Gastrocnemius medialis (tissue), 4 donors: ENCODE measurements at regions not wholly inside any gene's neighbourhood (a gene's known extent, or its start where the extent isn't known, plus 50 kb on each side); places are given as distances from the start of the nearest gene placed in this dataset.

Source experiments
- POLR2A ChIP-seq, 2 donors: fragments of 450-650 bp; IDR thresholded peaks; one replicate each; pipeline ENCODE4 v1.6.1; 2017; ENCODE audit warnings: antibody characterized with exemption in 2 of 2, mild to moderate bottlenecking in 2 of 2, moderate library complexity in 2 of 2
- TF ChIP-seq, protein P1 (sequence below), 5 experiments: fragments of 450-650 bp in 3 of 5; fragments of 200-600 bp in 2 of 5; sonication (generic) in 2 of 5; IDR thresholded peaks in 4 of 5; conservative IDR thresholded peaks in 1 of 5; 1 replicate in 4 of 5; 2 replicates in 1 of 5; pipeline ENCODE4 v1.5.1; 2016 to 2019; ENCODE audit warnings: antibody characterized with exemption in 5 of 5, mild to moderate bottlenecking in 3 of 5, moderate library complexity in 3 of 5

DNA sequence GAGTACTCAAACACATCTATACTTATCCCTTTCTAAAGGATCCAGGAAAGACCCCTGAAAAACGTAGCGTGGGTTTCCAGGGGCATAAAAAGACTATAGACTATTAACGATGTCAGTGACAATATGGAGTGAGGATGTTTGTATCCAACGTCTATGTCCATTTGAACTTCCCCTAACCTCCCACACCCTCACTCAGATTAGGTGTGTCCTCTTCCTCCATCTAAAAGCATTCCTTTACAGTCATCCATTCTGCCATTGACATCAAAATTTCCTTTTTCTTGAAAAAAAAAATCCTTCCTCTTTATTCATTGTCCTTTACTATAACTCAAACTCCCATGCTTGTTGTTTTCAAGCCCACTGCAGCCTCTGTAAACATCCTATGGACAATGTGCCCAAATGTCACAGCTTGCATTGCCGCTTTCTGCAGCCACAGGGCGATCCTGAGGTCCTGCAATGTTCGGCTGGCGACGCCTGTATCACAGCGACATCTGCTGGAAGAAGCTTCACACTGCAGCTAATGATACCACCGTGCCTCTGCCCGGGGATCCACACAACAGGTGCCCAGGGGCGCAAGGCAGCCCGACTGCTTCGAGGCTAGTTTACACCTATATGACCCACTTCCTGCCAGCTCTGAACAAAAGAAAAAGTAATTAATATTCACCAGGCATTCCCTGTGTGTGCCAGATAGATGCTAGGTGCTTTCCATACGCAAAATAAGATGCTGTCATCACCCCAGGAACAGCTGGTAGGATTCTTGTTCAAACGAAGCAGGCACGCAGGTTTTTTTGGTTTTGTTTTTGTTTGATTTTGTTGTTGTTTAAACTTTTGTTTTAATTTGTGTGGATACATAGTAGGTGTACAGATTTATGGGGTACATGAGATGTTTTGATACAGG is 267.9 kb upstream of the GHITM start:
- TF ChIP-seq, protein P1, sequence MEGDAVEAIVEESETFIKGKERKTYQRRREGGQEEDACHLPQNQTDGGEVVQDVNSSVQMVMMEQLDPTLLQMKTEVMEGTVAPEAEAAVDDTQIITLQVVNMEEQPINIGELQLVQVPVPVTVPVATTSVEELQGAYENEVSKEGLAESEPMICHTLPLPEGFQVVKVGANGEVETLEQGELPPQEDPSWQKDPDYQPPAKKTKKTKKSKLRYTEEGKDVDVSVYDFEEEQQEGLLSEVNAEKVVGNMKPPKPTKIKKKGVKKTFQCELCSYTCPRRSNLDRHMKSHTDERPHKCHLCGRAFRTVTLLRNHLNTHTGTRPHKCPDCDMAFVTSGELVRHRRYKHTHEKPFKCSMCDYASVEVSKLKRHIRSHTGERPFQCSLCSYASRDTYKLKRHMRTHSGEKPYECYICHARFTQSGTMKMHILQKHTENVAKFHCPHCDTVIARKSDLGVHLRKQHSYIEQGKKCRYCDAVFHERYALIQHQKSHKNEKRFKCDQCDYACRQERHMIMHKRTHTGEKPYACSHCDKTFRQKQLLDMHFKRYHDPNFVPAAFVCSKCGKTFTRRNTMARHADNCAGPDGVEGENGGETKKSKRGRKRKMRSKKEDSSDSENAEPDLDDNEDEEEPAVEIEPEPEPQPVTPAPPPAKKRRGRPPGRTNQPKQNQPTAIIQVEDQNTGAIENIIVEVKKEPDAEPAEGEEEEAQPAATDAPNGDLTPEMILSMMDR (IDR thresholded peaks at IDR 0.05 in 4 of 5, conservative IDR thresholded peaks at IDR 0.05 in 1 of 5) = peak; percentile 35 to 76 (median 54)
- no peak for TF ChIP-seq POLR2A (IDR thresholded peaks at IDR 0.05)
